ENCODE measurements at regions not wholly inside any gene's neighbourhood (a gene's known extent, or its start where the extent isn't known, plus 50 kb on each side); places are given as distances from the start of the nearest gene placed in this dataset.

DNA sequence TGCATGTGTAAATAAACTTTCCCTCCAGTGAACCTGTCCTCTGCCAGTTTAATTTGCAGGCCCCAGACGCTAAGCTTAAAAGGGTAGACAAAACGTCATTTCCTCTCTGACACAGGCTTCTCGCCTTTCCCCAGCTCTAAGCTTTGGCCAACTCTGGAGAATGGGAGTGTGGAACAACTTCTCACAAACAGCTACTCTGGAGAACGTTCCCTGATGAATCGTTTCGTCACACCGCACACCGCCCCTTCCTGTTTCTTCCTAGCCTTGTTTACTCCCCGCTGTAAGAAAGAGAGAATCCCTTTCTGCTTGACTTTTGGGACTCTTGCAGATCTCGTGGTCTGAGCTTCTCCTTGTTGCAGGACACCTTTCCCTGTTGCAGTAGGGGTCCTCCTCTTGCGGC lies 564.2 kb downstream of the TCERG1L start:
- TF ChIP-seq, protein P1, sequence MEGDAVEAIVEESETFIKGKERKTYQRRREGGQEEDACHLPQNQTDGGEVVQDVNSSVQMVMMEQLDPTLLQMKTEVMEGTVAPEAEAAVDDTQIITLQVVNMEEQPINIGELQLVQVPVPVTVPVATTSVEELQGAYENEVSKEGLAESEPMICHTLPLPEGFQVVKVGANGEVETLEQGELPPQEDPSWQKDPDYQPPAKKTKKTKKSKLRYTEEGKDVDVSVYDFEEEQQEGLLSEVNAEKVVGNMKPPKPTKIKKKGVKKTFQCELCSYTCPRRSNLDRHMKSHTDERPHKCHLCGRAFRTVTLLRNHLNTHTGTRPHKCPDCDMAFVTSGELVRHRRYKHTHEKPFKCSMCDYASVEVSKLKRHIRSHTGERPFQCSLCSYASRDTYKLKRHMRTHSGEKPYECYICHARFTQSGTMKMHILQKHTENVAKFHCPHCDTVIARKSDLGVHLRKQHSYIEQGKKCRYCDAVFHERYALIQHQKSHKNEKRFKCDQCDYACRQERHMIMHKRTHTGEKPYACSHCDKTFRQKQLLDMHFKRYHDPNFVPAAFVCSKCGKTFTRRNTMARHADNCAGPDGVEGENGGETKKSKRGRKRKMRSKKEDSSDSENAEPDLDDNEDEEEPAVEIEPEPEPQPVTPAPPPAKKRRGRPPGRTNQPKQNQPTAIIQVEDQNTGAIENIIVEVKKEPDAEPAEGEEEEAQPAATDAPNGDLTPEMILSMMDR (IDR thresholded peaks at IDR 0.05; ENCODE audit: extremely low read depth, missing control alignments) = no peak
- no peak for DNase-seq (ENCODE audit: low spot score)

DNA sequence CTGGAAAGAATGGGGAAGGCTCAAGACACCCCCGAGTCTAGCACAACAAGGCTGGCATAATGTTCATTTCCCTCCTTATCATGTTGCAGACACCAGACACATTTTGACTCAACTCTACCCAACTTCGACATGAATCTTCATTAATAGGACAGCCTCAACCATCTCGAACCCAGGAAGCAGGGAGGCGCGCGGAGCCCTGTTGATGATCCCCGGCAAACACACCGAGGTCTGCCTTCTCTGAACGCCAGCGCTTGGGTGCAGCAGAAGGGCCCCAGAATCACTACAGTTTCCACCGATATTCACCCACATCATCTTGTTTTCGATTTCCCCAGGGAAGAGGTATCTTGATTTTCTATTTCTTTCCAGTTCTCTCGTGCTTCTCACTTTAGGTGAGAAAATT lies 563.6 kb downstream of the TCERG1L start:
- TF ChIP-seq, protein P1 (IDR thresholded peaks at IDR 0.05; ENCODE audit: extremely low read depth, missing control alignments) = no peak
- no peak for DNase-seq (ENCODE audit: low spot score)

DNA sequence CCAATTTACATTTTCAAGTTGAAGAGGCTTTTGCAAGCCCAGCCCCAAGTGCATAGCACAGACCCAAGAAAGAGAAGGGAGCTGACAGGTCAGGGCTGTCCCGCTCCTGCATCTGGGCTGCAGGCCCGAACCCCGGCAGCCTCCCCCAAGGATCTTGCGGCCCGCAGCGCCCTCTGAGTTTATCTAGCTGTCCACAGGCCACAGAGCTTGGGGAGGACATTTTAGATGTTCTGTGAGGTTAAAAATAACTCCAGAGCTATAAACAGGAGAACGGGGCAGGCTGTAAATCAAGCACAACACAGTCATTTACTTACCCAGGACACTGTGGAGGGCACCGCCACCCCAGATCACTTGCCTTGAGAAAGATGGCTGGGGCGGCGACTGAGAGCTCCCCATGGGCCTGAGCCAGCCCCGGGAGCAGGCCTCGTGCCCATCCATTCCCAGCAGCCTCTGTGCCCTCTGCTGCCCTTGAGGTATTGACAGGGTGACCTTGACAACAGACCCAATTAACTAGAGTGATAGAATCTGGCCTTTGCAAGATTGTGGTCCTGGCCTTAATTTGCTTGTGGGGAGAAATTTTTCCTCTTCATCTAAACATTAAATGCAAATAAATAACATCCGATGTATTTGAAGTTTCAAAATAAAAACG lies 563.0 kb downstream of the TCERG1L start:
- TF ChIP-seq, protein P1 (IDR thresholded peaks at IDR 0.05; ENCODE audit: extremely low read depth, missing control alignments) = no peak
- no peak for DNase-seq (ENCODE audit: low spot score)

DNA sequence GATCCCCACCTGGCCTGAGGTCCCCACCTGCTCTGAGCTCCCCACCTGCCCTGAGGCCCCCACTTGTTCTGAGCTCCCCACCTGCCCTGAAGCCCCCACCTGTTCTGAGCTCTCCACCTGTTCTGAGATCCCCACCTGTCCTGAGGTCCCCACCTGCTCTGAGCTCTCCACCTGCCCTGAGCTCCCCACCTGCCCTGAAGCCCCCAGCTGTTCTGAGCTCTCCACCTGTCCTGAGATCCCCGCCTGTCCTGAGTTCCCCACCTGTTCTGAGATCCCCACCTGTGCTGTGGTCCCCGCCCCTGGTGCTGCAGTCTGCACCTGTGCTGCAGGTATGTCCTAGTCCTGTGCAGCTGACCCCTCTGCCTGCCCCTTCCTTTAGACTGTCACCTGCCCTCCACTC lies 561.6 kb downstream of the TCERG1L start:
- TF ChIP-seq, protein P1 (IDR thresholded peaks at IDR 0.05; ENCODE audit: extremely low read depth, missing control alignments) = no peak
- no peak for DNase-seq (ENCODE audit: low spot score)

DNA sequence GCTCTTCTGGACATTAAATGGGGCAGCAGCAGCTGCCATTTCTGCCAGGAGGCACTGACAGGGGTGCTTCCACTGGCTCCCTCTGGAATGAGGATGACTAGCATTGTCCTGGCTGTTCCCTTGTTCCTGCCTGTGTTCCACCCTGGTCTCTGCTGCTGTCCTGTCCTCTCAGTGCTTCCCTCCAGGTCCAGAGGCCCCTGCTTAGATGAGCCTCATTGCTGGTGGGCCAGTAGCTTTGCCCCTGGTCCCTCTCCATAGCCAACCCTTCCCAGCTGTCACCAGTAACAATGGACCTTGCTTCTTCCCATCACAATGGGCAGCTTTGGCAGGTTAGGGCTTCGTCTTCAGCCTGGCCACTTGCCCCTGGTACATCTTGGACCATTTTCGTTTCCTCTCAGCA lies 561.1 kb downstream of the TCERG1L start:
- no peak for DNase-seq (ENCODE audit: low spot score)
- TF ChIP-seq, protein P1 (IDR thresholded peaks at IDR 0.05; ENCODE audit: extremely low read depth, missing control alignments) = no peak

DNA sequence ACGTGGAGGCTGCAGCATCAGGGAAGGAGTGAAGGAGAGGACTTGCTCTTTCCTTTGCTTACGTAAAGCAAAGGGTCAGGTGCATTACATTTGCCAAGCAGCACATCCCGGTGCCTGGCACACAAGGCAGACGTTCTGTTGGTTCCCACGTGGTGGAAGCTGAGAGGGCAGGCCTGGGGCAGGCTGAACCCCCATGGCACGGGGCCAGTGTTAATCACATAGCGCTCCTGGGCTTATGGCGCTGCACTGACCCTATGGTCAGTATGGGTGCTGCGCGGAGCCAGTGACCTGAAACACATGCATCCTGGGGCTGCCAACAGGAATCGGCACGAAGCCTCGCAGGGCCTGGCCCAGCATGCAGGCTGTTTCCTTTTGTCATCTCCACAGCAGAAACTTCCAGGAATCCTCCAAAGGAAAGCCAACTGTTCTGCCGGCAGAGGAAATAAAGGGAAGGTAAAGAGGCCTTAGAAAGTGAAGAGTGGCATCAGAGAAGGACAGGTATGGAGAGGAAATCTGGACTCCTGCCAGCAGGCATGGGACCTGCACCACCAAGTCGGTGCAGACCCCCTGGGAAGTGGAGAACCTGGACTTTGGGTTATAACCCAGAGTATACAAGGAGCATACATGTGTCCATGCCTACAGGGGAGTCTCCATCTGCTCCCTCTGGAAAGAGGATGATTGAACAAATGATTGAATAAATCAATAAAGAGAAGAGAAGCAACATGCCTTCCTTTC lies 560.2 kb downstream of the TCERG1L start:
- no peak for DNase-seq (ENCODE audit: low spot score)
- TF ChIP-seq, protein P1 (IDR thresholded peaks at IDR 0.05; ENCODE audit: extremely low read depth, missing control alignments) = no peak

DNA sequence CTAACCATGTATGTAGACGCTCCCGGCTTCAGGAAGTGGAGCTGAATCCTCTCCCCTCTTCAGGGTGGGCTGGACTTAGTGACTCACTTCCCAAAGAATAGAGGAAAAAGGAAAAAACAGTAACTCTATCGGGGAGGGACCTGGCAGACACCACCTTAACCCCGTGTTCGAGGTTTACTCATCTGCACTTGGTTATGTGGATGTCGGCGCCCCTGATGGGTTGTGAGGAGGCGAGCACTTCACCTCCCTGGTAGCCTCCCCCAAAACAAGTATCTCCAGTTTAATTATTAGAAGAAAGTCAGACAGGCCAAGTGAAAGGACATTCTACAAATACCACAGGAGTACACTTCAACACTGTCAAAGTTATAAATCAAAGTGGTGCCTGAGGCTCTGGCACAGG lies 559.7 kb downstream of the TCERG1L start:
- TF ChIP-seq, protein P1 (IDR thresholded peaks at IDR 0.05; ENCODE audit: extremely low read depth, missing control alignments) = no peak
- no peak for DNase-seq (ENCODE audit: low spot score)
